ENCODE measurements at regions not wholly inside any gene's neighbourhood (a gene's known extent, or its start where the extent isn't known, plus 50 kb on each side); places are given as distances from the start of the nearest gene placed in this dataset.

DNA sequence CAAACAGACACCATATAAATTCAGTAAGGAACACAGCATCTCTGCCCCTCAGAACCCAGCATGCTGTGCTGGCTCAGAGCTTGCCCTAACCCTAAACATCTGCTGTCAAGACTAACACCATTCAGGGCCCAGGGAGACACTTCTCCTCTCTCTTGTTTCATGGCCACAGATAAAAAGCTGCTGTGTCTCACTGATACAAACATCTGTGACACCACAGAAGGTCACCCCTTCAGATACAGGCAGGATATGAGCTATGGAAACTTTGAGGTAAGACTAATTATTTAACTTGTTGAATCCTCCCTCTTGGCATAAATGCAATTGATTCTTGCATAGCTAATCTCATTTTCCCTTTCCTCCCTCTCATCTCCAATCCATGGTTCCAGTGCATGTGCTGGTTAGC, 61.6 kb upstream of the GPR12 start:
- TF ChIP-seq EGR1 (IDR thresholded peaks at IDR 0.05), result no peak
- TF ChIP-seq, protein P1, sequence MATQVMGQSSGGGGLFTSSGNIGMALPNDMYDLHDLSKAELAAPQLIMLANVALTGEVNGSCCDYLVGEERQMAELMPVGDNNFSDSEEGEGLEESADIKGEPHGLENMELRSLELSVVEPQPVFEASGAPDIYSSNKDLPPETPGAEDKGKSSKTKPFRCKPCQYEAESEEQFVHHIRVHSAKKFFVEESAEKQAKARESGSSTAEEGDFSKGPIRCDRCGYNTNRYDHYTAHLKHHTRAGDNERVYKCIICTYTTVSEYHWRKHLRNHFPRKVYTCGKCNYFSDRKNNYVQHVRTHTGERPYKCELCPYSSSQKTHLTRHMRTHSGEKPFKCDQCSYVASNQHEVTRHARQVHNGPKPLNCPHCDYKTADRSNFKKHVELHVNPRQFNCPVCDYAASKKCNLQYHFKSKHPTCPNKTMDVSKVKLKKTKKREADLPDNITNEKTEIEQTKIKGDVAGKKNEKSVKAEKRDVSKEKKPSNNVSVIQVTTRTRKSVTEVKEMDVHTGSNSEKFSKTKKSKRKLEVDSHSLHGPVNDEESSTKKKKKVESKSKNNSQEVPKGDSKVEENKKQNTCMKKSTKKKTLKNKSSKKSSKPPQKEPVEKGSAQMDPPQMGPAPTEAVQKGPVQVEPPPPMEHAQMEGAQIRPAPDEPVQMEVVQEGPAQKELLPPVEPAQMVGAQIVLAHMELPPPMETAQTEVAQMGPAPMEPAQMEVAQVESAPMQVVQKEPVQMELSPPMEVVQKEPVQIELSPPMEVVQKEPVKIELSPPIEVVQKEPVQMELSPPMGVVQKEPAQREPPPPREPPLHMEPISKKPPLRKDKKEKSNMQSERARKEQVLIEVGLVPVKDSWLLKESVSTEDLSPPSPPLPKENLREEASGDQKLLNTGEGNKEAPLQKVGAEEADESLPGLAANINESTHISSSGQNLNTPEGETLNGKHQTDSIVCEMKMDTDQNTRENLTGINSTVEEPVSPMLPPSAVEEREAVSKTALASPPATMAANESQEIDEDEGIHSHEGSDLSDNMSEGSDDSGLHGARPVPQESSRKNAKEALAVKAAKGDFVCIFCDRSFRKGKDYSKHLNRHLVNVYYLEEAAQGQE (IDR thresholded peaks at IDR 0.05; ENCODE audit: low read depth), result no peak
